OCI-LY7 (cell line): ENCODE measurements at regions not wholly inside any gene's neighbourhood (a gene's known extent, or its start where the extent isn't known, plus 50 kb on each side); places are given as distances from the start of the nearest gene placed in this dataset.

ENCODE experiments used
- EZH2phosphoT487 ChIP-seq: fragments of 200-600 bp; sonication (generic); IDR thresholded peaks from 2 replicates; pipeline ENCODE4 v1.6.1; 2018; ENCODE audit warnings: low read depth, borderline replicate concordance, mild to moderate bottlenecking, mixed run types, antibody characterized with exemption, low read length, moderate library complexity, mixed read lengths
- TF ChIP-seq, protein P1 (sequence below): fragments of 200-600 bp; sonication (generic); conservative IDR thresholded peaks from 2 replicates; pipeline ENCODE4 v1.5.1; 2014; ENCODE audit warnings: mild to moderate bottlenecking, antibody characterized with exemption, low read length, moderate library complexity, mixed read lengths

DNA sequence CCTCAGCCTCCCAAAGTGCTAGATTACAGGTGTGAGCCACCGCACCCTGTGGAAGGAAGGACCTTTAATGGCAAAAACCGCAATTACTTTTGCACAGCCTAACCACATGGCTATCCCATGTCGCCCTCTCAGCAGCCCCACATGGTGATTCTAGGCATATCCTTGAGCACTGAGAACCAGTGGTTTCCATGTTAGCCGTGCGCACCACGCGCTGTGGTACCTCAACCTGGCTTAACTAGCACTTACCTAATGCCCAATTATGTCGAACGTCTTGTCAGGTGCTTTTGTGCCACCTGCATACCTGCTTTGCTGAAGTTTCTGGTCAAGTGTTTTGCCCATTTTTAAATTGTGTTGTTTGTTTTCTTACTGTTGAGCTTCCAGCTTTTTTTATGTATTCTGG, 697.9 kb downstream of the BRD1 start:
- TF ChIP-seq EZH2phosphoT487: no peak
- TF ChIP-seq, protein P1, sequence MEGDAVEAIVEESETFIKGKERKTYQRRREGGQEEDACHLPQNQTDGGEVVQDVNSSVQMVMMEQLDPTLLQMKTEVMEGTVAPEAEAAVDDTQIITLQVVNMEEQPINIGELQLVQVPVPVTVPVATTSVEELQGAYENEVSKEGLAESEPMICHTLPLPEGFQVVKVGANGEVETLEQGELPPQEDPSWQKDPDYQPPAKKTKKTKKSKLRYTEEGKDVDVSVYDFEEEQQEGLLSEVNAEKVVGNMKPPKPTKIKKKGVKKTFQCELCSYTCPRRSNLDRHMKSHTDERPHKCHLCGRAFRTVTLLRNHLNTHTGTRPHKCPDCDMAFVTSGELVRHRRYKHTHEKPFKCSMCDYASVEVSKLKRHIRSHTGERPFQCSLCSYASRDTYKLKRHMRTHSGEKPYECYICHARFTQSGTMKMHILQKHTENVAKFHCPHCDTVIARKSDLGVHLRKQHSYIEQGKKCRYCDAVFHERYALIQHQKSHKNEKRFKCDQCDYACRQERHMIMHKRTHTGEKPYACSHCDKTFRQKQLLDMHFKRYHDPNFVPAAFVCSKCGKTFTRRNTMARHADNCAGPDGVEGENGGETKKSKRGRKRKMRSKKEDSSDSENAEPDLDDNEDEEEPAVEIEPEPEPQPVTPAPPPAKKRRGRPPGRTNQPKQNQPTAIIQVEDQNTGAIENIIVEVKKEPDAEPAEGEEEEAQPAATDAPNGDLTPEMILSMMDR: no peak
